Thyroid gland (tissue), 4 donors: ENCODE measurements at regions not wholly inside any gene's neighbourhood (a gene's known extent, or its start where the extent isn't known, plus 50 kb on each side); places are given as distances from the start of the nearest gene placed in this dataset.

Source experiments
- DNase-seq, 2 donors: peaks; one replicate each; pipeline ENCODE4 v3.0.0-alpha.2; 2019
- H3K27ac ChIP-seq, 3 donors: fragments of 200-600 bp; sonication (generic); 1 replicate in 2 of 3; 2 replicates in 1 of 3; pipeline ENCODE4 v1.5.1; 2016 to 2019; ENCODE audit warnings: mild to moderate bottlenecking in 1 of 3, moderate library complexity in 1 of 3
- H3K27me3 ChIP-seq: fragments of 200-600 bp; sonication (generic); one replicate; pipeline ENCODE4 v1.5.1; 2019
- H3K36me3 ChIP-seq, 2 donors: fragments of 200-600 bp; sonication (generic); one replicate each; pipeline ENCODE4 v1.5.1; 2016 to 2019
- H3K4me1 ChIP-seq, 2 donors: fragments of 200-600 bp; sonication (generic); one replicate each; pipeline ENCODE4 v1.5.1; 2017 to 2019
- H3K4me3 ChIP-seq, 3 donors: fragments of 200-600 bp; sonication (generic); replicated peaks in 1 of 3; 1 replicate in 2 of 3; 2 replicates in 1 of 3; pipeline ENCODE4 v1.5.1; 2016; ENCODE audit warnings: mild to moderate bottlenecking in 1 of 3
- H3K9me3 ChIP-seq: fragments of 200-600 bp; sonication (generic); one replicate; pipeline ENCODE4 v1.5.1; 2017
- CTCF ChIP-seq, 6 experiments: fragments of 200-600 bp in 3 of 6; fragments of 450-650 bp in 3 of 6; sonication (generic) in 3 of 6; IDR thresholded peaks; one replicate each; pipeline ENCODE4 v1.5.1; 2016 to 2019; ENCODE audit warnings: antibody characterized with exemption in 6 of 6, mild to moderate bottlenecking in 2 of 6, inconsistent platforms in 1 of 6, moderate library complexity in 1 of 6
- POLR2A ChIP-seq, 2 donors: fragments of 450-650 bp; IDR thresholded peaks; one replicate each; pipeline ENCODE4 v1.6.1; 2017; ENCODE audit warnings: antibody characterized with exemption in 2 of 2, mild to moderate bottlenecking in 2 of 2, moderate library complexity in 1 of 2
- WGBS, 2 donors: methylation state at CpG; one replicate each; pipeline ENCODE4 v1.1.5; 2017; 5-methylcytosine and 5-hydroxymethylcytosine counted together
- intact Hi-C: fragments of 100-400 bp; cut with DNase I; formaldehyde crosslinking; loops from one replicate; pipeline ENCODE4 v1.15.1; 2023

DNA sequence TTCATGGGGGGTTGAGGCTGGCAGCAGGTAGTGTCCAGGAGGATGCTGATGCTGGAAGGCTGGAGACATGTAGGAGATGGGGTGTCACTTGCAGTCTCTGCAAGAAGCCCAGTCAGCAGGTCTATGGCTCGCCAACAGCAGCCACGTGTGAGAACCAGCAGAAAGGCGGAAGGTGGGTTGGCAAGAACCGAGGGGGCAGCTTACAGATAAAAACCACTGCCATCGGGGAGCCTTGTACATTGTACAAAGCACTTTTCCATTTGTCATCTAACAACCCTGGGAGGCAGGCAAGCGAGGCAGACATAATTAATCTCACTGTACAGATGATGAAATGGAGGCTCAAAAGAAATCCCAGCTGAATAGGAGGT lies 167.2 kb downstream of the KCNA5 start:
- Histone ChIP-seq H3K4me1 (no peaks in the 10 kb centered on the region), H3K4me3 (no peak overlapping the region), H3K36me3 (no peaks in the 10 kb centered on the region), H3K27ac (no peak overlapping the region), H3K27me3 (no peaks in the 10 kb centered on the region), H3K9me3 (no peaks in the 10 kb centered on the region)
- intact Hi-C loops = no loop called here
- DNase-seq = no peak
- WGBS, 2 donors = 90 to 92% methylated on average over 6 of the region's 6 CpGs
- no peak for TF ChIP-seq POLR2A (IDR thresholded peaks at IDR 0.05)
- no peak for TF ChIP-seq CTCF (IDR thresholded peaks at IDR 0.05)

- WGBS, 2 donors = 77 to 90% methylated on average over 2 of the region's 2 CpGs
- H3K4me1 ChIP-seq = no peaks in the 10 kb centered on the region
- no peak for TF ChIP-seq CTCF (IDR thresholded peaks at IDR 0.05)
- TF ChIP-seq POLR2A (IDR thresholded peaks at IDR 0.05) = no peak
- H3K27me3 ChIP-seq = no peaks in the 10 kb centered on the region
- DNase-seq = no peak
- no peaks in the 10 kb centered on the region for H3K36me3 ChIP-seq
- intact Hi-C loops = no loop called here
- no peak overlapping the region for H3K27ac ChIP-seq
- no peaks in the 10 kb centered on the region for H3K9me3 ChIP-seq
- H3K4me3 ChIP-seq = no peak overlapping the region
Observed at GRCh38 chr12:5213336-5213735, 169.7 kb downstream of the KCNA5 start.

- 46 to 50% methylated on average over 2 of the region's 2 CpGs for WGBS, 2 donors
- DNase-seq = no peak
Observed at GRCh38 chr12:5213990-5214389, 170.3 kb downstream of the KCNA5 start.

GRCh38 chr12:5217936-5218335 lies 174.3 kb downstream of the KCNA5 start:
- WGBS, 2 donors = 83 to 89% methylated on average over 6 of the region's 6 CpGs
- Histone ChIP-seq H3K27ac (no peak overlapping the region), H3K9me3 (no peaks in the 10 kb centered on the region), H3K4me1 (no peaks in the 10 kb centered on the region), H3K27me3 (no peaks in the 10 kb centered on the region), H3K36me3 (no peaks in the 10 kb centered on the region), H3K4me3 (no peak overlapping the region)
- DNase-seq = no peak
- intact Hi-C loops = no loop called here
- TF ChIP-seq CTCF (IDR thresholded peaks at IDR 0.05) = no peak
- TF ChIP-seq POLR2A (IDR thresholded peaks at IDR 0.05) = no peak

More at GRCh38 chr12:5213990-5214389, 170.3 kb downstream of the KCNA5 start:
- no peak for TF ChIP-seq POLR2A (IDR thresholded peaks at IDR 0.05)
- no peak for TF ChIP-seq CTCF (IDR thresholded peaks at IDR 0.05)
- no peaks in the 10 kb centered on the region for H3K36me3 ChIP-seq
- no peak overlapping the region for H3K27ac ChIP-seq
- no peak overlapping the region for H3K4me3 ChIP-seq
- no peaks in the 10 kb centered on the region for H3K4me1 ChIP-seq
- H3K9me3 ChIP-seq = no peaks in the 10 kb centered on the region
- H3K27me3 ChIP-seq = no peaks in the 10 kb centered on the region
- intact Hi-C loops = no loop called here

DNA sequence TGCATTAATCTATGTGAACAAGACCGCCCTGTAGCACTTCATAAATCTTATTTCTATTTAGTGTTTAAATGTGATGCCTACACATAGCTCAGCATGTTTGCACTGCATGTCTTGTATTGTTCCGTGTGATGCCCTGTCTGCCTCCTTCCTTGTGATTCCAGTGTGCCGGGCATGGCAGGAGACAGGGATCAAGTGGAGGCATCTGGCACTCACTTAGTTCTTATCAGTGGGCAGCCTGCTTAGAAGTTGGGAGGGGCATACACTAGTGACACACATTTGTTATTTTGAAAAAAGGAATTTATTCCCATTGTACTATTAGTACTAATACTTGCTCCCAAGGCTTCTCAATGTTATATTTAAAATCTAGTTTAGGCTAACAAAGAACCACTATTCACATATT lies 176.4 kb downstream of the KCNA5 start:
- H3K4me1 ChIP-seq = no peaks in the 10 kb centered on the region
- no peaks in the 10 kb centered on the region for H3K9me3 ChIP-seq
- H3K27me3 ChIP-seq = no peaks in the 10 kb centered on the region
- H3K27ac ChIP-seq = no peak overlapping the region
- no peaks in the 10 kb centered on the region for H3K36me3 ChIP-seq
- H3K4me3 ChIP-seq = no peak overlapping the region
- intact Hi-C loops = no loop called here
- WGBS, 2 donors = 71 to 74% methylated on average over 3 of the region's 3 CpGs
- no peak for DNase-seq
- TF ChIP-seq POLR2A (IDR thresholded peaks at IDR 0.05) = no peak
- no peak for TF ChIP-seq CTCF (IDR thresholded peaks at IDR 0.05)
